H9 (cell line): ENCODE measurements at regions not wholly inside any gene's neighbourhood (a gene's known extent, or its start where the extent isn't known, plus 50 kb on each side); places are given as distances from the start of the nearest gene placed in this dataset.

Experiments
- DNase-seq: peaks from one replicate; pipeline ENCODE4 v3.0.0-alpha.2; 2017
- H2AFZ ChIP-seq: one replicate; pipeline ENCODE4 v1.6.1; 2013; ENCODE audit warnings: mild to moderate bottlenecking, low read length, control low read depth, moderate library complexity
- H2AK5ac ChIP-seq: 2 replicates; pipeline ENCODE4 v1.6.1; 2013; ENCODE audit warnings: low read length, control low read depth, mixed read lengths; ENCODE audit not compliant: insufficient read length
- H2BK120ac ChIP-seq: one replicate; pipeline ENCODE4 v1.6.1; 2013; ENCODE audit warnings: low read depth, mild to moderate bottlenecking, low read length, control low read depth, inconsistent platforms; ENCODE audit not compliant: poor library complexity, severe bottlenecking
- H2BK12ac ChIP-seq: 2 replicates; pipeline ENCODE4 v1.6.1; 2013; ENCODE audit warnings: low read length, control low read depth, mixed read lengths, low read depth; ENCODE audit not compliant: insufficient read length
- H2BK15ac ChIP-seq: 2 replicates; pipeline ENCODE4 v1.6.1; 2013; ENCODE audit warnings: low read depth, low read length, control low read depth
- H2BK20ac ChIP-seq: one replicate; pipeline ENCODE4 v1.6.1; 2013; ENCODE audit warnings: low read depth, mild to moderate bottlenecking, low read length, control low read depth, inconsistent platforms; ENCODE audit not compliant: poor library complexity, severe bottlenecking
- H2BK5ac ChIP-seq: 2 replicates; pipeline ENCODE4 v1.6.1; 2013; ENCODE audit warnings: low read length, control low read depth, mixed read lengths; ENCODE audit not compliant: insufficient read length
- H3K14ac ChIP-seq: 2 replicates; pipeline ENCODE4 v1.6.1; 2013; ENCODE audit warnings: low read length, control low read depth; ENCODE audit not compliant: insufficient read depth
- H3K18ac ChIP-seq: 2 replicates; pipeline ENCODE4 v1.6.1; 2013; ENCODE audit warnings: low read depth, mild to moderate bottlenecking, mixed read lengths, low read length, control low read depth; ENCODE audit not compliant: insufficient read length
- H3K23ac ChIP-seq: 2 replicates; pipeline ENCODE4 v1.6.1; 2013; ENCODE audit warnings: low read length, control low read depth, mixed read lengths, low read depth; ENCODE audit not compliant: insufficient read length
- H3K23me2 ChIP-seq: 2 replicates; pipeline ENCODE4 v1.6.1; 2013; ENCODE audit warnings: low read depth, mild to moderate bottlenecking, mixed read lengths, low read length, control low read depth; ENCODE audit not compliant: insufficient read length, poor library complexity, severe bottlenecking
- H3K27ac ChIP-seq: 2 replicates; pipeline ENCODE4 v1.5.1; 2013; ENCODE audit warnings: low read length, control low read depth, mixed read lengths, low read depth; ENCODE audit not compliant: insufficient read length
- H3K27me3 ChIP-seq: 2 replicates; pipeline ENCODE4 v1.6.1; 2013; ENCODE audit warnings: low read length, control low read depth, inconsistent platforms; ENCODE audit not compliant: insufficient read depth
- H3K4ac ChIP-seq: 2 replicates; pipeline ENCODE4 v1.6.1; 2013; ENCODE audit warnings: low read depth, mild to moderate bottlenecking, control low read depth, inconsistent platforms, low read length, moderate library complexity
- H3K4me1 ChIP-seq: 2 replicates; pipeline ENCODE4 v1.6.1; 2013; ENCODE audit warnings: low read length, control low read depth, inconsistent platforms; ENCODE audit not compliant: insufficient read depth
- H3K4me2 ChIP-seq: 2 replicates; pipeline ENCODE4 v1.6.1; 2013; ENCODE audit warnings: low read length, control low read depth, mixed read lengths; ENCODE audit not compliant: insufficient read length, insufficient read depth
- H3K56ac ChIP-seq: 2 replicates; pipeline ENCODE4 v1.6.1; 2013; ENCODE audit warnings: low read depth, mild to moderate bottlenecking, mixed read lengths, low read length, control low read depth; ENCODE audit not compliant: insufficient read length
- H3K79me1 ChIP-seq: 2 replicates; pipeline ENCODE4 v1.6.1; 2013; ENCODE audit warnings: low read depth, mild to moderate bottlenecking, moderate library complexity, low read length, control low read depth, inconsistent platforms; ENCODE audit not compliant: insufficient read depth, poor library complexity, severe bottlenecking
- H3K79me2 ChIP-seq: 2 replicates; pipeline ENCODE4 v1.6.1; 2013; ENCODE audit warnings: low read length, control low read depth, inconsistent platforms; ENCODE audit not compliant: insufficient read depth
- H3K9ac ChIP-seq: 2 replicates; pipeline ENCODE4 v1.6.1; 2013; ENCODE audit warnings: low read length, control low read depth, mixed read lengths; ENCODE audit not compliant: insufficient read length; ENCODE audit errors: extremely low read depth
- H3K9me3 ChIP-seq: one replicate; pipeline ENCODE4 v1.6.1; 2013; ENCODE audit warnings: low read depth, low read length, inconsistent platforms; ENCODE audit not compliant: control insufficient read depth
- H3T11ph ChIP-seq: one replicate; pipeline ENCODE4 v1.6.1; 2013; ENCODE audit warnings: mild to moderate bottlenecking, low read length, control low read depth, inconsistent platforms
- H4K20me1 ChIP-seq: one replicate; pipeline ENCODE4 v1.6.1; 2013; ENCODE audit not compliant: control insufficient read depth, insufficient read length, insufficient read depth
- H4K5ac ChIP-seq: 2 replicates; pipeline ENCODE4 v1.6.1; 2013; ENCODE audit warnings: low read depth, mild to moderate bottlenecking, mixed read lengths, low read length, control low read depth; ENCODE audit not compliant: insufficient read length
- H4K8ac ChIP-seq: replicated peaks from 2 replicates; pipeline ENCODE4 v1.6.1; 2013; ENCODE audit warnings: low read length, control low read depth, mixed read lengths, low read depth; ENCODE audit not compliant: insufficient read length
- H4K91ac ChIP-seq: 2 replicates; pipeline ENCODE4 v1.6.1; 2013; ENCODE audit warnings: low read depth, mild to moderate bottlenecking, moderate library complexity, mixed read lengths, low read length, control low read depth; ENCODE audit not compliant: insufficient read length
- H3K27ac Mint-ChIP-seq, 3 experiments: 2 replicates in 2 of 3; 3 replicates in 1 of 3; pipeline ENCODE4 v1.8.0; 2020 to 2021; ENCODE audit warnings: mixed read lengths in 3 of 3, mild to moderate bottlenecking in 1 of 3, moderate library complexity in 1 of 3
- H3K27me3 Mint-ChIP-seq: 2 replicates; pipeline ENCODE4 v1.8.0; 2021; ENCODE audit warnings: low read depth, mild to moderate bottlenecking, moderate library complexity, mixed read lengths
- H3K36me3 Mint-ChIP-seq, 3 experiments: 2 replicates in 2 of 3; 3 replicates in 1 of 3; pipeline ENCODE4 v1.8.0; 2020 to 2021; ENCODE audit warnings: low read depth in 3 of 3, mixed read lengths in 3 of 3; ENCODE audit not compliant: insufficient read depth in 1 of 3
- H3K4me1 Mint-ChIP-seq, 2 experiments: 2 replicates each; pipeline ENCODE4 v1.8.0; 2020; ENCODE audit warnings: mixed read lengths in 2 of 2
- H3K4me3 Mint-ChIP-seq, 2 experiments: 2 replicates in 1 of 2; 3 replicates in 1 of 2; pipeline ENCODE4 v1.8.0; 2020 to 2021; ENCODE audit warnings: mild to moderate bottlenecking in 2 of 2, mixed read lengths in 2 of 2, moderate library complexity in 1 of 2
- H3K9me3 Mint-ChIP-seq, 2 experiments: 2 replicates in 1 of 2; 3 replicates in 1 of 2; pipeline ENCODE4 v1.8.0; 2020; ENCODE audit warnings: mild to moderate bottlenecking in 2 of 2, mixed read lengths in 2 of 2, moderate library complexity in 1 of 2
- WGBS: extraction: QIAGEN DNeasy Blood & Tissue Kit; methylation state at CpG from one replicate; pipeline ENCODE4 v1.1.7; 2013; ENCODE audit warnings: missing lambda C conversion rate, low lambda C conversion rate, mixed read lengths; ENCODE audit not compliant: insufficient read length; ENCODE audit errors: extremely low coverage; 5-methylcytosine and 5-hydroxymethylcytosine counted together
- TF ChIP-seq, protein P1 (sequence below): fragments of 200-600 bp; sonication (generic); conservative IDR thresholded peaks from 3 replicates; pipeline ENCODE4 v1.8.0; 2021; ENCODE audit warnings: antibody characterized with exemption, mild to moderate bottlenecking

DNA sequence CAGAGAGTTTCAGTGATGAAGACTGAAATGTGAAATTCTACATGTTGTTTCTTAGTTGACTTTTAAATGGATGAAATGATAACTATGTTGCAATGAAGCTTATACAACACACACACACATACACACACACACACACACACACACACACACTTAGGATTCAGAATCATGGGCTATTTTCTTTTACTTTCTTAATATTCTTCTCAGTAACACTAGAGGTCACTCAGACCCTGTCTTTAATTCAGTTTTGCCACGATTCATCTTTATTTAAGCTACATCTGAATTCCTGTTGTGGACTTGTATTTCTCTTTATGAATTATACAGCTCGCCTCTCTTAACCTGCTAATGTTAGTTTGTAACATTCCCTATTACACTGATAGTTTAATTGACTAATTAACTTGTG is 109.6 kb upstream of the GOT2 start:
- no peak overlapping the region for H2AFZ ChIP-seq
- H3K4me3 Mint-ChIP-seq, result no peak overlapping the region
- H3K27me3 Mint-ChIP-seq, result no peaks in the 10 kb centered on the region
- H2BK12ac ChIP-seq, result no peak overlapping the region
- H3K79me2 ChIP-seq, result no peaks in the 10 kb centered on the region
- TF ChIP-seq, protein P1, sequence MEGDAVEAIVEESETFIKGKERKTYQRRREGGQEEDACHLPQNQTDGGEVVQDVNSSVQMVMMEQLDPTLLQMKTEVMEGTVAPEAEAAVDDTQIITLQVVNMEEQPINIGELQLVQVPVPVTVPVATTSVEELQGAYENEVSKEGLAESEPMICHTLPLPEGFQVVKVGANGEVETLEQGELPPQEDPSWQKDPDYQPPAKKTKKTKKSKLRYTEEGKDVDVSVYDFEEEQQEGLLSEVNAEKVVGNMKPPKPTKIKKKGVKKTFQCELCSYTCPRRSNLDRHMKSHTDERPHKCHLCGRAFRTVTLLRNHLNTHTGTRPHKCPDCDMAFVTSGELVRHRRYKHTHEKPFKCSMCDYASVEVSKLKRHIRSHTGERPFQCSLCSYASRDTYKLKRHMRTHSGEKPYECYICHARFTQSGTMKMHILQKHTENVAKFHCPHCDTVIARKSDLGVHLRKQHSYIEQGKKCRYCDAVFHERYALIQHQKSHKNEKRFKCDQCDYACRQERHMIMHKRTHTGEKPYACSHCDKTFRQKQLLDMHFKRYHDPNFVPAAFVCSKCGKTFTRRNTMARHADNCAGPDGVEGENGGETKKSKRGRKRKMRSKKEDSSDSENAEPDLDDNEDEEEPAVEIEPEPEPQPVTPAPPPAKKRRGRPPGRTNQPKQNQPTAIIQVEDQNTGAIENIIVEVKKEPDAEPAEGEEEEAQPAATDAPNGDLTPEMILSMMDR, result peak; percentile 67
- H3K23ac ChIP-seq, result no peak overlapping the region
- no peak overlapping the region for H3K18ac ChIP-seq
- no peak overlapping the region for H4K5ac ChIP-seq
- DNase-seq, result no peak
- no peak overlapping the region for H3K4ac ChIP-seq
- H4K20me1 ChIP-seq, result no peaks in the 10 kb centered on the region
- no peak overlapping the region for H3K56ac ChIP-seq
- H3K27ac Mint-ChIP-seq, result no peak overlapping the region
- no peak overlapping the region for H4K8ac ChIP-seq
- no peak overlapping the region for H3K4me2 ChIP-seq
- H2BK120ac ChIP-seq, result no peak overlapping the region
- no peak overlapping the region for H3K27ac ChIP-seq
- no peak overlapping the region for H3K9ac ChIP-seq
- peaks cover 10 to 13% of the 10 kb centered on the region in 2 experiments for H3K4me1 Mint-ChIP-seq
- no peaks in the 10 kb centered on the region for H3K27me3 ChIP-seq
- no peak overlapping the region for H2BK5ac ChIP-seq
- peaks cover 5 to 12% (median 10%) of the 10 kb centered on the region in 3 experiments; a peak in 6 of 7 replicates for H3K36me3 Mint-ChIP-seq
- H4K91ac ChIP-seq, result no peak overlapping the region
- no peak overlapping the region for H3T11ph ChIP-seq
- H2BK20ac ChIP-seq, result no peak overlapping the region
- no CpG with 5 or more reads among the region's 2 CpGs for WGBS
- no peak overlapping the region for H2BK15ac ChIP-seq
- no peak overlapping the region for H2AK5ac ChIP-seq
- no peaks in the 10 kb centered on the region for H3K4me1 ChIP-seq
- H3K23me2 ChIP-seq, result no peaks in the 10 kb centered on the region
- no peak overlapping the region for H3K14ac ChIP-seq
- no peaks in the 10 kb centered on the region for H3K79me1 ChIP-seq
- peaks cover 15 to 18% of the 10 kb centered on the region in 2 experiments for H3K9me3 Mint-ChIP-seq
- H3K9me3 ChIP-seq, result no peaks in the 10 kb centered on the region
